NCI-H460 (cell line): ENCODE measurements at regions not wholly inside any gene's neighbourhood (a gene's known extent, or its start where the extent isn't known, plus 50 kb on each side); places are given as distances from the start of the nearest gene placed in this dataset.

Source experiments
- DNase-seq: peaks from one replicate; pipeline ENCODE4 v3.0.0-alpha.2; 2016; ENCODE audit warnings: low read depth; ENCODE audit errors: extremely low read depth

DNA sequence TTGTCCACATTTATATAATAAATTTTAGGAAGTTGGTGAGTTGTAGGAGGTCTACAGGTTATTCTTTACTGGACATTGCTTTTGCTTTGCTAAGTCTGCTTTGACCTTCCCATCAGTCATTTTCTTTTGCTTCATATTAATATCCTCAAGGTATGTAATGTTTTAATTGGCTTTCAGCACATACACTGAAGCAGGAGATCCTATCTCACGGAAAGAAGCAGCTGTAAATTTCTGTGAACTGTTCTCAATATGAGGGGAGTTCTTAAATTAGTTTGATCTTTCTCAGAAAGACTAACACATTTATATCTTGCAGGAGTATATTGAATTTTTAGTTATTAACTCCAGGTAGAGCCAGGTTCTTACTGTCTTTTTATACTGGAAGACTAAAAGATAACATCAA is 856.5 kb downstream of the GATA3 start:
- DNase-seq, result no peak

DNA sequence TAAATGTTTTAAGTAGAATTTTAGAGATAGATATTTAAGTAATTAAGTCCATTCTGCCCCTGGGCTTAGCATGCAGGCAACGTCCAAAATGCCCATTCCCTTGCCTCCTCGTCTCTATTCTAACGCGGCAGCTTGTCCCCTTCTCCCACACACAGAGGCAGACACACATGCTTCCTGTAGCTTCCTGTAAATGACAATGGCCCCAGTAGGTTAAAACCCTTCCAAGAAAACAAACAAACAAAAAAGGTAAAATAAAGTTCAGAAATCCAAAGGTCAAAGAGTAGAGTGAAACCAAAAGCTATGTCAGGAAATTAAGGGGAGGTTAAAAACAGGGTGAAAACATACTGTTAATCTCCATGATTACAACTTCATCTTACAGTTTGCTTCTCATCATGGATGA is 857.6 kb downstream of the GATA3 start:
- no peak for DNase-seq

DNA sequence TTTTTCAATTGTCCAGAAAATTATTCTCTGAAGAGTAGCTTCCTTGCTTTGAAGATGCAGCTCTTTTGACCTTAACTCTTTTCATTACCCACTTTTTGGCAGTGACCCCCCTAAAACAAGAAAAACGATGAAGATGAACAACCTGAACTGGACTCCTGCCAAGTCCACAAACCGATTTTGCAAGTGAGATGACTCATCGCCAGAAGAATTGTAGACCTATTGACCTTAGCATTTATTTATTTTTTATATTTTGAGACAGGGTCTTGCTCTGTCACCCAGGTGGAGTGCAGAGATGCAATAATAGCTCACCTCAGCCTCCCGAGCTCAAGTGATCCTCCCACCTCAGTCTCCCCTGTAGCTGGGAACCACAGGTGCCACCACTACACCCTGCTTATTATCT is 859.2 kb downstream of the GATA3 start:
- DNase-seq, result no peak

DNA sequence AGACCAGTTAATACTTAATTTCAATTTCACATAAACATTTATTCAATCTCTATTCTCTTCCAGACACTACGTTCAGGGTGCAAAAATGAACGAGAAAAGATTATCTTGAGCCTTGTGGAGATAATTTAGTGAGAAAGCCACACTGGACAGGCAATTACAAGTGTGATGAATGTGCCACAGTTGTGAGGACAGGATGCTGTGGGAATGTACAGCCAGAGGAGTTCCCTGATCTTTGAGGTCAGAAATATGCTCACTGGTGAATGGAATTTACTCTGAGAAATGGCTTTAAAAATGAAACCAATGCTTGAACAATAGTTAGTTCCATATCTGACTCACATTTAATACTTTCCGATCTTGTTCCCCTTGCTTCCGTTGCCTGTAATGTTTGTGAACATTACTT is 864.8 kb downstream of the GATA3 start:
- no peak for DNase-seq

DNA sequence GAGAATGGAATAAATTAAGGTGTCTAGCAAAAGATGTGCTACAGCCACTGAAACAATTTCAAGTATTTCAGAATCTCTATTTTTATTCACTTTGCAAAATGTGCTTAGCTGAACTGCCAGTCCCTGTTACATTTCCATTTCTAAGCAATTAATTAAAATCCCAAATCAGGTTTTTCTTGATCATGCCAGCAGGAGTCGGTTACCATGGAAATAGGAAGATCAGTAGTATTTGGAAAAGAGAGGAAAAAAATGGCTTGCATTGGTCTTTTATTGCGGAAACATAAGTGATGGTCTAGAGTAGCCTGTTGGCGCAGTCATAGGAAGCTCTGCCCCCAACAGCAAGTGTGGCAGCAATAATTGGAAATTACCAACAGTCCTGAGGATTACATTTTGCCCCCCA is 867.1 kb downstream of the GATA3 start:
- no peak for DNase-seq

DNA sequence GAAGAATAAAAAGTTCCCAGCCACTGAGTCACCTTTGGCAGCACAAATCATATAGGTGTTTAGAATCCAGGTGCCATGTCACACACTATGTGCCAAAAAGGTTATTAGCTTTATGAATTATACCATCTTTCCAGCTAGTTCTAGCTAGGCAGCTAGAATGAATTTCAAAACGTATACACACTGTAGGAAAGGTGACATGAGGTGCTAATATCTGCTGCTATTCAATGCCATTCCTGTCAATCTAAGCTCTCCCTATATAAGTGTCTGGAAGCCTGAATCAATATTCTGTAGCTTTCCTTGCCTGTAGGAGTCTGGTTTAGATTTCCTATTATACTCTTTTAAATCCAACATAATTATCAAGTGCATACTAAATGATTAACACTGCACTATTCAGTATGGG is 868.6 kb downstream of the GATA3 start:
- DNase-seq, result no peak

DNA sequence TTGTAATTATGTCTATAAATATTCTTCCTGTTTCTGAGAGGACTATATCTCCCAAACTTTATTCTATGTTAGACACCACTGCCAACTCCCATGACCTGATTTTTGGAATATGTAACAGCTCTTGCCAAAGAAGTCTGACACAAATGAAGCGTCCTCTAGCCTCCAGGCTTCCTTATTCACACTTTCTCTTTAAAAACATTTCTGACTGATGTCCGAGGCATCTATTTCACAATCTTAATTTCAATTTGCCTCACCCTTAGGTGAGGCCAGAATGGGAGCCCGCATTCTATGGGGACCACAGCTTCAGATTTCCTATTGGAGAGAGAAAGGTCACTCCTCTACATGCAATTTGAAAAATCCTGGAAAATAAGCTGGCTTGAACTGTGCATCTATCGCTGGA is 873.2 kb downstream of the GATA3 start:
- no peak for DNase-seq

DNA sequence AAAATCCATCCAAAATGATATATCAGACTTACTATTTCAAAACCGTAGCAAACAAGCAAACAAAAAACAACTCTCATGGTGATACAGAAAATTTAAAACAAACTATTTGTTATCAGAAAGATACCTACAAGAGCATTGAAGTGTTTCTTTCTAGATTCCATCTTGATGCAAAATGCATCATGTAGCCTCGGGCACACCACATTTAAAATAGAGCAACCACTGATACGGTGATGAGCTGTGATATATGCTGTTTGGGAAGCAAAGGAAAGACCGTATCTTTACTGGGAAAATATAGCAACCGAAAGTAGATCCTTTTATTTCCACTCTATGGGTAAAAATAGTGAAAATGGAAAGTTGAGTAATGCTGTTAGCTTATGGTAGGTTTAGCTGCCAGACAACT is 892.0 kb downstream of the GATA3 start:
- no peak for DNase-seq

DNA sequence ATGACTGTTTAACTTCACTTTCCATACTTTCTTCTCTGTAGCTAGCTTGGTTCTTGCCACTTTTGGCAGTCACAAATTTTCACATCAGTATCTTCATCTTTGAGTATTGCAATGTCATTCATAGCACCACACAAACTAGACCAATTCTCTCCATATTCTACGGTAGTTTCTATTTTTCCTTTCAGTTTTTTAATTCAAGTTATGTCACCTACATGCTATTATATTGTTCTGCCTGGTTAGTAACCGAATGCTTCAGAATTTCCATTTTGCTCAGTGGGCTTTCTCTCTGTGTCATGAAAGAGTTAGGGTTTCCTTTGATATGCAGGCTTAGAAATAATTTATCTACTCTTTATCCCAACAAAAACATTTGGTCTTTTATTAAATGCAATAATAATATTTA is 896.5 kb downstream of the GATA3 start:
- no peak for DNase-seq

DNA sequence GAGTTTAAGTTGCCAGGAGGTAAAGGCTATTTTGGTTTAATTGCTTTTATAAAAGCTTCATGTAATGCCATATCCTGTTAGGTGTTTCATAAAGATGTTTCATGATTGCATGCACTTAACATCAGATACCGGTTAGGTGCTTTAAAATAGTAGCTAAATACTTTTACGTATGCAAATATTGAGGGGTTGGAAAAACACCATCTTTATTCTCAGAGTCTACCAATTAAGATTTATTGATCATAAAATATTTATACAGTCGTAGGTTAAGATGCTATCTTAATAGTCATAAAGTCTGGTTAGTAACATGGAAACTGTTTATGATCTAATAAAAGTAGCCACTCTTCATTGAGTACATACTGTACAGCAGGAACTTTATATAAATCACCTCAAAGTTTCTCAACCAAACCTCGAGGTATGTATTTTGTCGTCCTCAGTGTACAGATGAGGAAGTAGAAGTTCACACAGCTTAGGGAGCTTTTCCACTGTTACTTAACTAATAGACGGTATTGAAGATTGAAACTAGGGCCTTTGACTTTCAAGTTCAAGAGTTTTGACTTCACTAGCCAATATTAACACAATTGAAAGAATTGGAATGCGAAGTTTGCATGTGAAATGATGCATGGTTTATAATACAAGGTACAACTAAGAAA is 897.1 kb downstream of the GATA3 start:
- DNase-seq, result no peak

DNA sequence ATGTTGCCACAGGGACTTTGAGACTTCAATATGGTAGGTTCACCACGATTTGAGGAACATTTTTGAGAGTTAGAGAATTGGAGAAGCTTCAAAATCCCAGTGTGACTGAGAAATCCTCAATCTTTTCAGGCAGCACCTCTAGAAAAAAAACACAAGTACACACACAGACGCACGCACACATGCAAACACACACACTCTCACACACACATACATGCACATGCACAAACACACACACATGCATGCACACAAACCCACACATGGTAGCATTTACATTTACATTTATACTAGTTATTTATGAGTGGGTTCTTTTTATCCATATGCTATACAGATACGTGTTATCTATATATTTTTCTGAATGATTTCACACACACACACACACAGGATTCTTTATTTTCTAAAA is 901.9 kb downstream of the GATA3 start:
- no peak for DNase-seq

DNA sequence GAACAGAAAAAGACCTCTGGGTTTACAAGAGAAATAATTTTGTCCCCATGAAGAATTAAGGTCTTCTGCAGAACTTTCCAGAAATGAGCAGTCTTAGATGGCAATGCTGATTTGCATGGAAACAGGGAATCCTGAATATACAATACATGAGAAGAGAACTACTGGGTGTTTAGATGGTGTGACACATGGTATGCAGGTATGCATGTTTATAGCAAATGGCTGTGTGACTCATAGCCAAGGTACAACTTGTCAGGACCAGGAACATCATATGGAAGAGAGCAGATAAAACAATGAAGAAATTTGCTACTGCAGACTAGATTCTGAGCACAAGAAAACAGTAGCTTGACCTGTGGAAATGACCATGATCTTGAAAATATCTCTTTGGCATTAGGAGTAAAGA is 907.8 kb downstream of the GATA3 start:
- no peak for DNase-seq

DNA sequence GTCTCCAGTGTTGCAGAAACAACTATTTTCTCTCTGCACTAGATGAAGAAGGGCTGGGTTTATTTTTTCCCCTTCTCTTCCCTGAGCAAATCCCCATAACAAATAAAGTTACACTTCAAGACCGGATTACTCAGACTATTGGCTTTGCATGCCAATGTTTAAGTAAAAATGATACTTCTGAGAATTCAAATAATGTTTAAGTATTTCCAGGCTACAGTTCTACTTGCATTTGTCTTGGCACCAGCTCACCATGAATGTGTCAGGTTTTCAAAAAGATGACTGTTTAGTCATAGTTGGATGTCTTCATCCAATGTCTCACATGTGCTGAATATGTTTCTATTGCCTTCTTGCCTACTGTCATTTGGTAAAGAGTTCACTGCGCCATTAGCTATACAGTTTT is 912.6 kb downstream of the GATA3 start:
- DNase-seq, result no peak

DNA sequence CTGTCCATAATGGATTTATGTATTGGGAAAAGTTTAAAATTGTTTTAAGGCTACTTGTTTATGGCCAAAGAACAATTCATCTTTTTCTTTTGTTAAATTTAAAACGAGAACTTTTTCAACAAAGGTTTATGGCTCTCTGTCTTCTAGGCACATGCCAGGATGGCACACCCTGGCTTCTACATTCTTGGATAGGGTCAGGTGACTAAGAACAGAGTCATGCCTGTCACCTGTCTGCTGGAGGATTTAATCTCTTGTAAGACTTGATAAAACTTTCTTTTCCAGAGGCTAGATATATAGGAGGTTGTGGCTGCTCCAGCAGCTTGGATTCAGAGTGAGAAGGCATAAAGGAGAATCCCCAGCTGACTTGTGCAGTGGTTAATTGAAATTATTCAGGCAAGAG is 915.4 kb downstream of the GATA3 start:
- no peak for DNase-seq

DNA sequence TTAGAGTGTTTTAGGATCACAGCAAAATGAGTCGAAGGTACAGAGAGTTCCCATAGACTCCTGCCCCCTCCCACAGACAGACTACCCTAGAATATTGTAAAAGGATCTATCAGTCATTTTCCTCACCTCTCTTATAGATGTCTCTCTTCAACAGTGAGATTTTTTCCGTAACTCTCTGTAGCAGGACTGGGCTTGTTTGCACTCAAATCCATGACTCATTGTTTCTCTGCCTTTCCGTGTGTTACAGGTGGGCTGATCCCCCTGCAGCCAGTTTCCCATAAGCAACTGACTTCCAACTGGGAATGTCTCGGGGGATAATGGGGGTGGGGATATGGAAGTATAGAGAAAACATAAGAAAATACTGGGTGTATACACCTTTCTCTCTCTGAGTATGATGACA is 921.0 kb downstream of the GATA3 start:
- DNase-seq, result no peak

DNA sequence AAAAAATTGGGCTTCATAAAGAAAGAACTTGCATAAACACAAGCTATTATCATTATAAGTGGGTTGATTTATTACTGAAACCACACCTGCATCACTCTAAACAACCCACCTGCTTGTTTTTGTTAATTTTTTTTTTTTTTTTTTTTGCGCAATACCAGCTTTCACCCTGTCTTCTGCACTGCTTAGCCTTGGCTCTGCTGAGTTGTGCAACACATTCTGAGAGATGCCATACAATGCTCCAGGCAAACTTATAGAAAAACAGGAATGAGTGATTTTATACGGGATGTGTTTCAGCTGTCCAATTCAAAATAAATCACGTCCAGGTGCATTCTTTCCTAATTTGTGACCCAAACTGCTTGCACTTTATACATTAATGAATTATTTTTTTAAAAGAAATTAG is 923.6 kb downstream of the GATA3 start:
- DNase-seq, result no peak

DNA sequence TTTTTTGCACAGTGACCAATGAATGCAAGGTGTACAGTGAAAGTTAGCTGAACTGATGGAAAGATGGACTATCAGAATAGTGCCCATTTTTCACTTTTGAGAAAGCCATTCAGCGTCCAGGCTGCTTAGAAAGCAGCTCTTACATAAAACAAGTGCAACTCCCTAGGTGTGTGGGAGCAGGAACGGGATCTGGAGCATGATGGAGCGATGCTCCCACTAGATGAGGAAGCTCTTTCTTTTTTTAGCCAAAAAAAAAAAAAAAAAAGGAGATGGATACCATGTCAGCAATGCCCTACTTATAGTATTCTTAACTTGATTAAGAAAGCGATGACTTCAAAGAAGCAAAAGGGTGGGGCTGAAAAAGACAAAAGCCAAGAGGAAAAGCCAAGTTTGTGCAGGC is 925.5 kb downstream of the GATA3 start:
- no peak for DNase-seq

DNA sequence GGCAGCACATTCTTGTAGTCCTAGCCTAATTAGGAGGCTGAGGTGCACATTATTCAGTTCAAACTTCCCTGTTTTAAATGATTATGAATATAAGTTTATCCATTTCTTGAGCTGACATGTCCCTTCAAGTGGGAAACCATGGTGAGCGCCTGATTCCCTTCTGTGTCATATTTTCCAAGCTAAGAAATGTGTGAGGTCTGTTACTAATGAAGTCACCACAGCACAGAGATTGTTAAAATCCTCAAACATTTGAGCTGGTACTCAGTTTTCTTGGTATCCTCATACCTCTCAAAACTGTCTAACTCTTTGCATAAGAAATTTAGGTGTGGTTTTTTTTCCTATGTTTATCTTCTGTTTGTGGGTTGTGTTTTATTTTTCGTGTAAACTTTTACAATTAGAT is 926.8 kb downstream of the GATA3 start:
- DNase-seq, result no peak

DNA sequence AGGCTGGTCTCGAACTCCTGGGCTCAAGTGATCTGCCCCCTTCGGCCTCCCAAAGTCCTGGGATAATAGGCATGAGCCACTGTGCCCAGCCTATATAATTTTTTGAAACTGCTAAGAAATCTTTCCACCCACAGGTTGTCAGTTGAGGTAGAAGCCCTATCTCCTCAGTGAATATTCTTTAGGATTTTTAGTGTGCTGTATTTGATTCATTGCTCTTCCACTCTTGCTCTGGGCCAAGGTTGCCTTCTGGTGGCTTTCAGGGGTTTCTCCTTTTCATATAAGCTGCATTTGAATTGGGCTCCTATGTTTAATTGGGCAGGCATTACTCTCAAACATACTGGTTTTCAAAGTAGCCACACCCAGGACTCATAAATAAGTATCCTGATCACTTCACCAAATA is 931.2 kb downstream of the GATA3 start:
- DNase-seq, result no peak

DNA sequence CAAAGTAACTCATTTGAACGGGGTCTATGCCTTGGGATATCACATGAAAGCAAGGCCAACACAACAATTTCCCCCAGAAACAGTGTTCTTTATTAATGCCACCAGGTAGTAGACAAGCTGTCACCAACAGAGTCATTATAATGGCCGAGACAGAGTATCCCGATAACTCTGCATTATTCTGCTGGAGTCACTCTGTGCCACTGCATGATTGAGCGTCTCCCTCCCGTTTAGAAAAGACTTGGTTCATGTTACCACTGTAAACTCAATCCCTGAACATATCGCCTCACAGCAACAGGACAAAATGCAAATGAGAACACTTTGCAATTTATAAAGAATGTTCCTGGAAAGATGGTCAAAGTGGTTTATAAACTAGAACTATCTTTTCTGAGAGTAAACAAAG is 932.5 kb downstream of the GATA3 start:
- no peak for DNase-seq

DNA sequence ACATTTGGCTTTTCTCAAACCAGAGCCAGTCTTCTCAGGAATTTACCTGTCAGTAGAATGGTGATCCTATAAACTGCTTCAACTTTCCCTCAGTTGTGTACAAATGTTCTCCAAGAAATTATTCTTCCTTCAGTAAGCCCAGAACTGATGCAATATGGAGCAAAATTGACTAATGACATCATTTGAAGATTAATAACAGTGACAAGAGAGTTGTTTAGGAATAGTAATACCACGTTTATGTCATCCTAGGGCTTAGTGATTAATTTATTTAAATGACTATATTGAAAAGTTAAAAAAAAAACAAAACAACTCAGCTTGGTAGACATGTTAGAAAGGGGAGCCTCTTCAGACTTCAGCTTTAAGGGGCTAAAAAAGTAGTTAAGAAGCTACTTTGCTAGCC is 933.2 kb downstream of the GATA3 start:
- DNase-seq, result no peak

DNA sequence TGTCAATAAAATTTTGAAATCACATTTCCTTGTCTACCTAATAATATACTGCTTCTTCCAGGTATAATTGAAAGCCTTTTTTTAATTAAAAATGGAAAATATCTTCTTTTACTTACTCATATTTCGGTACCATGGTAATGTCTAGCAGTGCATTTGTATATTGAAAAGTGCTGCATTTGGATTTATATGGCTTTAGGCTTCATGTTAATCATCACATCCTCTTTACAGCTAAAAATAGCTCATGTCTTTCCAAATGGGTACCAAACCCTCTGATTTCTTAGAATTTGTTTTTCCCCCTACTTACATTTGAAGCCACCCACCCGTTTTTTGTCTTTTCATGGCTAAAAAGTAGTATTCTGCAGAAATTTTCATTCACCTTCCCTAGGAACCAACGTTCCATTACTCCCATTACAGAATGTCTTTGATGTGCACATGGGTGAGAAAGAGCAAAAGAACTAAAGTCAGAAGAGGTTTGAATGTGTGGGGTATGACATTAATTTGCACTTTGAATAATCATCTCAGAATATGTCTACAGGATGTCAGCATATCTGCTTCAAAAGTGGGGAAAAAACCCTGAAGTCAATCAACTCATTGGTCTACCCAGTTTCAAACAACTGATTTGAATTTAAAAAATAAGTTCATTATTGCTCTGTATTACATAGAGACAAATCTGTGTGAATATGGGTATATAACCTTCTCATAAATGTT is 935.9 kb downstream of the GATA3 start:
- no peak for DNase-seq

DNA sequence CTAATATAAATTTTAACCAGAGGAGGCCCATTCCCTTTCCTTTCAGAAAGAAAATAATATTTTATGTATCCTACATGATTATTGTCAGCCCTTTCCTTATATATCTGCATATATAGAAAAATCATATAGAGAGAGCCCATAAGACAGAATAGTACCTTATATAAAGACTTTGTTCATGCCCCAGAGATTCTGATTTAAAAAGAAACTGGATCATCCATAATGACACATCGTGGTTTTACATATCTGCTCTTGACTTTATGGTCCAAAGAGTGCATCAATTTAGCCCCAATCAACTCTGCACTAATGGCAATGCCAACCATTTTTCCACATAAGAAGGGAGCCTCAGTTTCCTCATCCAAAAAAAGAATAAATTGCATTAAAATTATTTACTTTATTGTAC is 937.5 kb downstream of the GATA3 start:
- no peak for DNase-seq
